ENCODE measurements at regions not wholly inside any gene's neighbourhood (a gene's known extent, or its start where the extent isn't known, plus 50 kb on each side); places are given as distances from the start of the nearest gene placed in this dataset.

DNA sequence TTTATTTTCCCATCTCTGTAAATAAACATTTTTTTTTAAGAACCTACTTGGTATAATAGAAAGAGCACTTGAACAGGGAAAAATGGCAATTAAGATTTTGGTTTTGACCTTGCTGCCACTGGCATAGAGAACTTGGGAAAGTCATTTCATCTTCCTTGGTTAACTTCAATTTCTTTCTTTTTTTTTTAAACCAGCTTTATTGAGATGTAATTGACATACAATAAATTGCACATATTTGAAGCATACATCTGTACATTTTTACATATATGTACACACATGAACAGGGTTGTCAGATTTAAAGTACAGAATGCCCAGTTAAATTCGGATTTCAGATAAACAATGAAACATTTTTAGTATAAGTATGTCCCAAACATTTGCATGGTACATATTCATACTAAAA lies 103.0 kb upstream of the RAPGEF2 start:
- no peaks in the 10 kb centered on the region for H3K9me2 ChIP-seq (replicated peaks; ENCODE audit: control insufficient read depth, low read length)
- no peaks in the 10 kb centered on the region for H3F3A ChIP-seq (ENCODE audit: control insufficient read depth, insufficient read depth)
- no peak overlapping the region for H3K27ac ChIP-seq (ENCODE audit: low read depth, low read length)
- no peaks in the 10 kb centered on the region for H3K36me3 ChIP-seq (ENCODE audit: control insufficient read depth, low read length)
- H3K27me3 ChIP-seq (ENCODE audit: control insufficient read depth, low read length) = no peaks in the 10 kb centered on the region
- peaks cover 24% of the 10 kb centered on the region for H3K4me1 ChIP-seq (ENCODE audit: control insufficient read depth, low read length)
- no peak overlapping the region for H3K4me3 ChIP-seq (ENCODE audit: low read length)
- no peaks in the 10 kb centered on the region for H4K20me1 ChIP-seq (ENCODE audit: control insufficient read depth, insufficient read depth, low read depth, low read length)
- H3K79me2 ChIP-seq (ENCODE audit: control insufficient read depth, low read length) = no peaks in the 10 kb centered on the region
- H3K4me2 ChIP-seq (ENCODE audit: low read length) = no peak overlapping the region
- TF ChIP-seq, protein P1, sequence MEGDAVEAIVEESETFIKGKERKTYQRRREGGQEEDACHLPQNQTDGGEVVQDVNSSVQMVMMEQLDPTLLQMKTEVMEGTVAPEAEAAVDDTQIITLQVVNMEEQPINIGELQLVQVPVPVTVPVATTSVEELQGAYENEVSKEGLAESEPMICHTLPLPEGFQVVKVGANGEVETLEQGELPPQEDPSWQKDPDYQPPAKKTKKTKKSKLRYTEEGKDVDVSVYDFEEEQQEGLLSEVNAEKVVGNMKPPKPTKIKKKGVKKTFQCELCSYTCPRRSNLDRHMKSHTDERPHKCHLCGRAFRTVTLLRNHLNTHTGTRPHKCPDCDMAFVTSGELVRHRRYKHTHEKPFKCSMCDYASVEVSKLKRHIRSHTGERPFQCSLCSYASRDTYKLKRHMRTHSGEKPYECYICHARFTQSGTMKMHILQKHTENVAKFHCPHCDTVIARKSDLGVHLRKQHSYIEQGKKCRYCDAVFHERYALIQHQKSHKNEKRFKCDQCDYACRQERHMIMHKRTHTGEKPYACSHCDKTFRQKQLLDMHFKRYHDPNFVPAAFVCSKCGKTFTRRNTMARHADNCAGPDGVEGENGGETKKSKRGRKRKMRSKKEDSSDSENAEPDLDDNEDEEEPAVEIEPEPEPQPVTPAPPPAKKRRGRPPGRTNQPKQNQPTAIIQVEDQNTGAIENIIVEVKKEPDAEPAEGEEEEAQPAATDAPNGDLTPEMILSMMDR (IDR thresholded peaks at IDR 0.05; ENCODE audit: low read depth, low read length, poor library complexity, severe bottlenecking) = no peak
- no peak for TF ChIP-seq EZH2phosphoT487 (IDR thresholded peaks at IDR 0.05; ENCODE audit: borderline replicate concordance, low read length)
- 0 out of 2 replicates have a peak, but pooled peaks cover 4% of the 10 kb centered on the region for H3K9me3 ChIP-seq (ENCODE audit: control insufficient read depth, insufficient read depth, low read length)

DNA sequence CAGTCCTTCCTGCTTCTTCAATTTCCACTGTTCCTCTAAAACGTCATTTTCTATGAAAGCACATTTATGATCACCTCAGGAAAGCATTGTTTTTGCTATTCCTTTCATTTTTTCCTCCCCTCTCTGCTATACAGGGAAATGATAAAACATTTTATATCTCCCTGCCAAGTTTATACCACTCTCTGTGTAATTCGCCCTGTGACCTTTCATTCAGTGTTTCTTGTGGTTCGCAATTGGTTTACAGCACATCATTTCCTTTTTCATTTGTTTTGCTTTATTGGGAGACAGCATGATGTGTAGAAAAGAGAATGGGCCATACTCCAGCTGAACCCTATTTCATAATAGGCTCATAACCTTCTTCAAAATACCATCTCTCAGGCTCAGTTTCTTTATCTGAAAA lies 99.9 kb upstream of the RAPGEF2 start:
- Histone ChIP-seq H3K9me2 (replicated peaks; ENCODE audit: control insufficient read depth, low read length) (no peaks in the 10 kb centered on the region), H3K79me2 (ENCODE audit: control insufficient read depth, low read length) (no peaks in the 10 kb centered on the region), H4K20me1 (ENCODE audit: control insufficient read depth, insufficient read depth, low read depth, low read length) (no peaks in the 10 kb centered on the region), H3K27me3 (ENCODE audit: control insufficient read depth, low read length) (no peaks in the 10 kb centered on the region), H3K9me3 (ENCODE audit: control insufficient read depth, insufficient read depth, low read length) (0 out of 2 replicates have a peak, but pooled peaks cover 4% of the 10 kb centered on the region), H3K36me3 (ENCODE audit: control insufficient read depth, low read length) (no peaks in the 10 kb centered on the region), H3K4me3 (ENCODE audit: low read length) (no peak overlapping the region), H3K4me2 (ENCODE audit: low read length) (no peak overlapping the region), H3K4me1 (ENCODE audit: control insufficient read depth, low read length) (peaks cover 24% of the 10 kb centered on the region), H3F3A (ENCODE audit: control insufficient read depth, insufficient read depth) (no peaks in the 10 kb centered on the region), H3K27ac (ENCODE audit: low read depth, low read length) (no peak overlapping the region)
- TF ChIP-seq, protein P1 (IDR thresholded peaks at IDR 0.05; ENCODE audit: low read depth, low read length, poor library complexity, severe bottlenecking) = no peak
- TF ChIP-seq EZH2phosphoT487 (IDR thresholded peaks at IDR 0.05; ENCODE audit: borderline replicate concordance, low read length) = no peak

DNA sequence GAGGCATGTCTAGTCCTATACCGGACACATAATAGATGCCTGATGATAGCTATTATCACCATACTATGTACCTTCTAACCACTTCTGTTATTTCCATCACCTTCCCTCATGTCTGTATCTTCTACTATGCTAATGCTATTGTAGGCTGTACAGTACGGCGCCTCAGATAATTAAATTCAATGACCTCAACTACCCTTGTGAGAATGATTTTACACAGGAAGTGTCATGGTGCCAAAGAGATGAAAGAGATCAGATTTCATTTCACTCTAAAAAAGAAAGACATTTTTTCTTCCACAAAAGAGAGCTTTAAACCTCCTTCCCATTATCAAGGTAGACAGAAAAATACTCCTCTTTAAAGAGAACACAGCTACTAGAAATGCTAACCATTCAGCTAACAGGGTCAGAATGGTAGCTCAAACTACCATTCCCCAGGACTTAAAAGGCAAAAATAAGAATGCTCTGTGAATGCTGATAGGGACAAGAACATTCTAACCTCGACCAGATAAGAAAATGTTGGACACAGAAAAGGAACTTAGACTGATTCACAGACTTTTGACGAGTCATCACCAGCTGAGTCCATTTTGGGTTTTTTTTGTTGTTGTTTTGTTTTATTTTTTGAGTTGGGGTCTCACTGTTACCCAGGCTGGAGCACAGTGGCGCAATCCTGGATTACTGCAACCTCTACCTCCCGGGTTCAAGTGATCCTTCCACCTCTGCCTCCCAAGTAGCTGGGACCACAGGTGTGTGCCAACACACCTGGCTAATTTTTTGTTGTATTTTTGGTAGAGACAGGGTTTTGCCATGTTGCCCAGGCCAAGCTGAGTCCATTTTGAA lies 99.2 kb upstream of the RAPGEF2 start:
- Histone ChIP-seq H3F3A (ENCODE audit: control insufficient read depth, insufficient read depth) (no peaks in the 10 kb centered on the region), H3K4me3 (ENCODE audit: low read length) (no peak overlapping the region), H3K9me3 (ENCODE audit: control insufficient read depth, insufficient read depth, low read length) (0 out of 2 replicates have a peak, but pooled peaks cover 4% of the 10 kb centered on the region), H3K9me2 (replicated peaks; ENCODE audit: control insufficient read depth, low read length) (no peaks in the 10 kb centered on the region), H3K79me2 (ENCODE audit: control insufficient read depth, low read length) (no peaks in the 10 kb centered on the region), H3K4me2 (ENCODE audit: low read length) (no peak overlapping the region), H3K4me1 (ENCODE audit: control insufficient read depth, low read length) (peaks cover 24% of the 10 kb centered on the region), H3K27me3 (ENCODE audit: control insufficient read depth, low read length) (no peaks in the 10 kb centered on the region), H4K20me1 (ENCODE audit: control insufficient read depth, insufficient read depth, low read depth, low read length) (no peaks in the 10 kb centered on the region), H3K27ac (ENCODE audit: low read depth, low read length) (no peak overlapping the region), H3K36me3 (ENCODE audit: control insufficient read depth, low read length) (no peaks in the 10 kb centered on the region)
- TF ChIP-seq, protein P1 (IDR thresholded peaks at IDR 0.05; ENCODE audit: low read depth, low read length, poor library complexity, severe bottlenecking) = no peak
- no peak for TF ChIP-seq EZH2phosphoT487 (IDR thresholded peaks at IDR 0.05; ENCODE audit: borderline replicate concordance, low read length)

All from DOHH2 (cell line).